H9 (cell line): ENCODE measurements at regions not wholly inside any gene's neighbourhood (a gene's known extent, or its start where the extent isn't known, plus 50 kb on each side); places are given as distances from the start of the nearest gene placed in this dataset.

Experiments used
- DNase-seq: peaks from one replicate; pipeline ENCODE4 v3.0.0-alpha.2; 2017
- H2AFZ ChIP-seq: one replicate; pipeline ENCODE4 v1.6.1; 2013; ENCODE audit warnings: mild to moderate bottlenecking, low read length, control low read depth, moderate library complexity
- H2AK5ac ChIP-seq: 2 replicates; pipeline ENCODE4 v1.6.1; 2013; ENCODE audit warnings: low read length, control low read depth, mixed read lengths; ENCODE audit not compliant: insufficient read length
- H2BK120ac ChIP-seq: one replicate; pipeline ENCODE4 v1.6.1; 2013; ENCODE audit warnings: low read depth, mild to moderate bottlenecking, low read length, control low read depth, inconsistent platforms; ENCODE audit not compliant: poor library complexity, severe bottlenecking
- H2BK12ac ChIP-seq: 2 replicates; pipeline ENCODE4 v1.6.1; 2013; ENCODE audit warnings: low read length, control low read depth, mixed read lengths, low read depth; ENCODE audit not compliant: insufficient read length
- H2BK15ac ChIP-seq: 2 replicates; pipeline ENCODE4 v1.6.1; 2013; ENCODE audit warnings: low read depth, low read length, control low read depth
- H2BK20ac ChIP-seq: one replicate; pipeline ENCODE4 v1.6.1; 2013; ENCODE audit warnings: low read depth, mild to moderate bottlenecking, low read length, control low read depth, inconsistent platforms; ENCODE audit not compliant: poor library complexity, severe bottlenecking
- H2BK5ac ChIP-seq: 2 replicates; pipeline ENCODE4 v1.6.1; 2013; ENCODE audit warnings: low read length, control low read depth, mixed read lengths; ENCODE audit not compliant: insufficient read length
- H3K14ac ChIP-seq: 2 replicates; pipeline ENCODE4 v1.6.1; 2013; ENCODE audit warnings: low read length, control low read depth; ENCODE audit not compliant: insufficient read depth
- H3K18ac ChIP-seq: 2 replicates; pipeline ENCODE4 v1.6.1; 2013; ENCODE audit warnings: low read depth, mild to moderate bottlenecking, mixed read lengths, low read length, control low read depth; ENCODE audit not compliant: insufficient read length
- H3K23ac ChIP-seq: 2 replicates; pipeline ENCODE4 v1.6.1; 2013; ENCODE audit warnings: low read length, control low read depth, mixed read lengths, low read depth; ENCODE audit not compliant: insufficient read length
- H3K23me2 ChIP-seq: 2 replicates; pipeline ENCODE4 v1.6.1; 2013; ENCODE audit warnings: low read depth, mild to moderate bottlenecking, mixed read lengths, low read length, control low read depth; ENCODE audit not compliant: insufficient read length, poor library complexity, severe bottlenecking
- H3K27ac ChIP-seq: 2 replicates; pipeline ENCODE4 v1.5.1; 2013; ENCODE audit warnings: low read length, control low read depth, mixed read lengths, low read depth; ENCODE audit not compliant: insufficient read length
- H3K27me3 ChIP-seq: 2 replicates; pipeline ENCODE4 v1.6.1; 2013; ENCODE audit warnings: low read length, control low read depth, inconsistent platforms; ENCODE audit not compliant: insufficient read depth
- H3K4ac ChIP-seq: 2 replicates; pipeline ENCODE4 v1.6.1; 2013; ENCODE audit warnings: low read depth, mild to moderate bottlenecking, control low read depth, inconsistent platforms, low read length, moderate library complexity
- H3K4me1 ChIP-seq: 2 replicates; pipeline ENCODE4 v1.6.1; 2013; ENCODE audit warnings: low read length, control low read depth, inconsistent platforms; ENCODE audit not compliant: insufficient read depth
- H3K4me2 ChIP-seq: 2 replicates; pipeline ENCODE4 v1.6.1; 2013; ENCODE audit warnings: low read length, control low read depth, mixed read lengths; ENCODE audit not compliant: insufficient read length, insufficient read depth
- H3K56ac ChIP-seq: 2 replicates; pipeline ENCODE4 v1.6.1; 2013; ENCODE audit warnings: low read depth, mild to moderate bottlenecking, mixed read lengths, low read length, control low read depth; ENCODE audit not compliant: insufficient read length
- H3K79me1 ChIP-seq: 2 replicates; pipeline ENCODE4 v1.6.1; 2013; ENCODE audit warnings: low read depth, mild to moderate bottlenecking, moderate library complexity, low read length, control low read depth, inconsistent platforms; ENCODE audit not compliant: insufficient read depth, poor library complexity, severe bottlenecking
- H3K79me2 ChIP-seq: 2 replicates; pipeline ENCODE4 v1.6.1; 2013; ENCODE audit warnings: low read length, control low read depth, inconsistent platforms; ENCODE audit not compliant: insufficient read depth
- H3K9ac ChIP-seq: 2 replicates; pipeline ENCODE4 v1.6.1; 2013; ENCODE audit warnings: low read length, control low read depth, mixed read lengths; ENCODE audit not compliant: insufficient read length; ENCODE audit errors: extremely low read depth
- H3K9me3 ChIP-seq: one replicate; pipeline ENCODE4 v1.6.1; 2013; ENCODE audit warnings: low read depth, low read length, inconsistent platforms; ENCODE audit not compliant: control insufficient read depth
- H3T11ph ChIP-seq: one replicate; pipeline ENCODE4 v1.6.1; 2013; ENCODE audit warnings: mild to moderate bottlenecking, low read length, control low read depth, inconsistent platforms
- H4K20me1 ChIP-seq: one replicate; pipeline ENCODE4 v1.6.1; 2013; ENCODE audit not compliant: control insufficient read depth, insufficient read length, insufficient read depth
- H4K5ac ChIP-seq: 2 replicates; pipeline ENCODE4 v1.6.1; 2013; ENCODE audit warnings: low read depth, mild to moderate bottlenecking, mixed read lengths, low read length, control low read depth; ENCODE audit not compliant: insufficient read length
- H4K8ac ChIP-seq: replicated peaks from 2 replicates; pipeline ENCODE4 v1.6.1; 2013; ENCODE audit warnings: low read length, control low read depth, mixed read lengths, low read depth; ENCODE audit not compliant: insufficient read length
- H4K91ac ChIP-seq: 2 replicates; pipeline ENCODE4 v1.6.1; 2013; ENCODE audit warnings: low read depth, mild to moderate bottlenecking, moderate library complexity, mixed read lengths, low read length, control low read depth; ENCODE audit not compliant: insufficient read length
- H3K27ac Mint-ChIP-seq, 3 experiments: 2 replicates in 2 of 3; 3 replicates in 1 of 3; pipeline ENCODE4 v1.8.0; 2020 to 2021; ENCODE audit warnings: mixed read lengths in 3 of 3, mild to moderate bottlenecking in 1 of 3, moderate library complexity in 1 of 3
- H3K27me3 Mint-ChIP-seq: 2 replicates; pipeline ENCODE4 v1.8.0; 2021; ENCODE audit warnings: low read depth, mild to moderate bottlenecking, moderate library complexity, mixed read lengths
- H3K36me3 Mint-ChIP-seq, 3 experiments: 2 replicates in 2 of 3; 3 replicates in 1 of 3; pipeline ENCODE4 v1.8.0; 2020 to 2021; ENCODE audit warnings: low read depth in 3 of 3, mixed read lengths in 3 of 3; ENCODE audit not compliant: insufficient read depth in 1 of 3
- H3K4me1 Mint-ChIP-seq, 2 experiments: 2 replicates each; pipeline ENCODE4 v1.8.0; 2020; ENCODE audit warnings: mixed read lengths in 2 of 2
- H3K4me3 Mint-ChIP-seq, 2 experiments: 2 replicates in 1 of 2; 3 replicates in 1 of 2; pipeline ENCODE4 v1.8.0; 2020 to 2021; ENCODE audit warnings: mild to moderate bottlenecking in 2 of 2, mixed read lengths in 2 of 2, moderate library complexity in 1 of 2
- H3K9me3 Mint-ChIP-seq, 2 experiments: 2 replicates in 1 of 2; 3 replicates in 1 of 2; pipeline ENCODE4 v1.8.0; 2020; ENCODE audit warnings: mild to moderate bottlenecking in 2 of 2, mixed read lengths in 2 of 2, moderate library complexity in 1 of 2
- WGBS: extraction: QIAGEN DNeasy Blood & Tissue Kit; methylation state at CpG from one replicate; pipeline ENCODE4 v1.1.7; 2013; ENCODE audit warnings: missing lambda C conversion rate, low lambda C conversion rate, mixed read lengths; ENCODE audit not compliant: insufficient read length; ENCODE audit errors: extremely low coverage; 5-methylcytosine and 5-hydroxymethylcytosine counted together
- TF ChIP-seq, protein P1 (sequence below): fragments of 200-600 bp; sonication (generic); conservative IDR thresholded peaks from 3 replicates; pipeline ENCODE4 v1.8.0; 2021; ENCODE audit warnings: antibody characterized with exemption, mild to moderate bottlenecking

DNA sequence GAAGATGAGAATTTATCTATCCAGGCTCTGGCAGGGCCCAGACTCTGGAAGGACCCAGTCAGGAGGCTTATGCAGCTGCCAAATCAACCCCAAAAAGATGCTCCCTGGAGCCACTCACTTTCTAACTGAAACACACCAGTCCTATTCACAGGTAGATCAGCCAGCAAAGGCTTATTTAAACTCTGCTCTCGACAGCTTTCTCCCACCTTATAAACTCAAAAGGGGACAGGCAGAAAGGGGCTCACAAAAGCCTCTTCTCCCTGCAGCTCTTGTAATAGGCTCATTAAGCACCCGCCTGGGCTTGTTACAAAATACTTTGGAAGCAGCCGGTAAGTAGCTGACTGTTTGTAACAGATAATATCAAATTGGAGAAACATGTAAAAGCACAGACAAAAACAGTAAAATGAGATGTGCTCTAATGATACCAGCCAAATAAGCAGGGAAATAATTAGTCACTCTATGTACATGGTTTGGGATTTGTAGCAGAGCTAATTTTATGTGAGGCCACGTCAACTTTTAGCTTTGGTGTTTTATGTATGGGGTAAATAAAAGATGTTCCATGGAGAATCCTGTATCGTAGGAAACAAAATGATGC, 213.8 kb downstream of the NR2F2 start:
- no peaks in the 10 kb centered on the region for H3K9me3 Mint-ChIP-seq
- no peak overlapping the region for H3K4ac ChIP-seq
- no peak overlapping the region for H3K4me2 ChIP-seq
- TF ChIP-seq, protein P1, sequence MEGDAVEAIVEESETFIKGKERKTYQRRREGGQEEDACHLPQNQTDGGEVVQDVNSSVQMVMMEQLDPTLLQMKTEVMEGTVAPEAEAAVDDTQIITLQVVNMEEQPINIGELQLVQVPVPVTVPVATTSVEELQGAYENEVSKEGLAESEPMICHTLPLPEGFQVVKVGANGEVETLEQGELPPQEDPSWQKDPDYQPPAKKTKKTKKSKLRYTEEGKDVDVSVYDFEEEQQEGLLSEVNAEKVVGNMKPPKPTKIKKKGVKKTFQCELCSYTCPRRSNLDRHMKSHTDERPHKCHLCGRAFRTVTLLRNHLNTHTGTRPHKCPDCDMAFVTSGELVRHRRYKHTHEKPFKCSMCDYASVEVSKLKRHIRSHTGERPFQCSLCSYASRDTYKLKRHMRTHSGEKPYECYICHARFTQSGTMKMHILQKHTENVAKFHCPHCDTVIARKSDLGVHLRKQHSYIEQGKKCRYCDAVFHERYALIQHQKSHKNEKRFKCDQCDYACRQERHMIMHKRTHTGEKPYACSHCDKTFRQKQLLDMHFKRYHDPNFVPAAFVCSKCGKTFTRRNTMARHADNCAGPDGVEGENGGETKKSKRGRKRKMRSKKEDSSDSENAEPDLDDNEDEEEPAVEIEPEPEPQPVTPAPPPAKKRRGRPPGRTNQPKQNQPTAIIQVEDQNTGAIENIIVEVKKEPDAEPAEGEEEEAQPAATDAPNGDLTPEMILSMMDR = no peak
- H3K36me3 Mint-ChIP-seq = no peaks in the 10 kb centered on the region
- no peak overlapping the region for H3K4me3 Mint-ChIP-seq
- H2AK5ac ChIP-seq = no peak overlapping the region
- no peak overlapping the region for H3K9ac ChIP-seq
- H4K20me1 ChIP-seq = no peaks in the 10 kb centered on the region
- no peak overlapping the region for H2BK15ac ChIP-seq
- no peak overlapping the region for H2BK5ac ChIP-seq
- H3K27me3 ChIP-seq = no peaks in the 10 kb centered on the region
- H2BK120ac ChIP-seq = no peak overlapping the region
- no peaks in the 10 kb centered on the region for H3K23me2 ChIP-seq
- no peaks in the 10 kb centered on the region for H3K9me3 ChIP-seq
- H2BK12ac ChIP-seq = no peak overlapping the region
- no peaks in the 10 kb centered on the region for H3K4me1 ChIP-seq
- H3T11ph ChIP-seq = no peak overlapping the region
- H3K27ac Mint-ChIP-seq = peak overlapping the region in 1 of 3 experiments; percentile 90; a peak in 2 of 7 replicates
- H3K27me3 Mint-ChIP-seq = no peaks in the 10 kb centered on the region; the same call in 1 of the 2 replicates
- no peak overlapping the region for H2BK20ac ChIP-seq
- H3K14ac ChIP-seq = no peak overlapping the region
- H2AFZ ChIP-seq = no peak overlapping the region
- no CpG with 5 or more reads among the region's 5 CpGs for WGBS
- H4K91ac ChIP-seq = no peak overlapping the region
- no peak overlapping the region for H3K18ac ChIP-seq
- H3K79me2 ChIP-seq = no peaks in the 10 kb centered on the region
- no peak for DNase-seq
- H3K4me1 Mint-ChIP-seq = peaks cover 0 to 11% of the 10 kb centered on the region in 2 experiments; a peak in 3 of 4 replicates
- no peak overlapping the region for H3K27ac ChIP-seq
- H4K8ac ChIP-seq = no peak overlapping the region
- H4K5ac ChIP-seq = no peak overlapping the region
- no peak overlapping the region for H3K23ac ChIP-seq
- no peak overlapping the region for H3K56ac ChIP-seq
- H3K79me1 ChIP-seq = no peaks in the 10 kb centered on the region
